Keratinocyte (primary cell): ENCODE measurements at regions not wholly inside any gene's neighbourhood (a gene's known extent, or its start where the extent isn't known, plus 50 kb on each side); places are given as distances from the start of the nearest gene placed in this dataset.

Experiments
- DNase-seq: peaks from one replicate; pipeline ENCODE4 v3.0.0-alpha.2; 2011; ENCODE audit warnings: low read depth, missing footprints, low spot score
- FAIRE-seq: peaks from 2 replicates; lab custom pipeline; 2011; peaks lifted over from hg19 to GRCh38; lab: Jason Lieb, UNC
- H2AFZ ChIP-seq: 2 replicates; pipeline ENCODE4 v1.6.0; 2012; ENCODE audit warnings: low read length, control low read depth, inconsistent platforms; ENCODE audit not compliant: control insufficient read depth
- H3K27ac ChIP-seq: 2 replicates; pipeline ENCODE4 v1.5.1; 2011; ENCODE audit warnings: low read length; ENCODE audit not compliant: control insufficient read depth, insufficient read depth
- H3K27me3 ChIP-seq: 3 replicates; pipeline ENCODE4 v1.6.0; 2011; ENCODE audit warnings: low read length; ENCODE audit not compliant: control insufficient read depth, insufficient read depth; ENCODE audit errors: extremely low read depth
- H3K36me3 ChIP-seq, 2 experiments: 2 replicates in 1 of 2; 3 replicates in 1 of 2; pipeline ENCODE4 v1.5.1; 2011; ENCODE audit warnings: low read length in 2 of 2, mild to moderate bottlenecking in 1 of 2; ENCODE audit not compliant: control insufficient read depth in 2 of 2, insufficient read depth in 2 of 2; ENCODE audit errors: extremely low read depth in 1 of 2
- H3K4me1 ChIP-seq: 3 replicates; pipeline ENCODE4 v1.5.1; 2011; ENCODE audit warnings: low read length; ENCODE audit not compliant: control insufficient read depth, insufficient read depth; ENCODE audit errors: extremely low read depth
- H3K4me2 ChIP-seq: 3 replicates; pipeline ENCODE4 v1.6.0; 2011; ENCODE audit warnings: low read depth, low read length; ENCODE audit not compliant: control insufficient read depth, insufficient read depth; ENCODE audit errors: extremely low read depth
- H3K4me3 ChIP-seq, 3 experiments: fragments of 200-600 bp in 1 of 3; sonication (generic) in 1 of 3; 2 replicates in 2 of 3; 3 replicates in 1 of 3; pipeline ENCODE4 v1.5.1; 2011 to 2016; ENCODE audit warnings: low read length in 3 of 3, mild to moderate bottlenecking in 3 of 3, control low read depth in 2 of 3, inconsistent platforms in 1 of 3, low read depth in 1 of 3, mixed read lengths in 1 of 3, mixed run types in 1 of 3, moderate library complexity in 1 of 3; ENCODE audit not compliant: control insufficient read depth in 2 of 3, insufficient read depth in 2 of 3; ENCODE audit errors: extremely low read depth in 1 of 3
- H3K79me2 ChIP-seq: 2 replicates; pipeline ENCODE4 v1.6.0; 2012; ENCODE audit warnings: low read length; ENCODE audit not compliant: control insufficient read depth, insufficient read depth
- H3K9ac ChIP-seq: 3 replicates; pipeline ENCODE4 v1.6.0; 2011; ENCODE audit warnings: low read length; ENCODE audit not compliant: control insufficient read depth, insufficient read depth; ENCODE audit errors: extremely low read depth
- H3K9me1 ChIP-seq: 3 replicates; pipeline ENCODE4 v1.6.0; 2011; ENCODE audit warnings: low read length; ENCODE audit not compliant: control insufficient read depth, insufficient read depth; ENCODE audit errors: extremely low read depth
- H3K9me3 ChIP-seq: 2 replicates; pipeline ENCODE4 v1.5.1; 2012; ENCODE audit warnings: low read depth, low read length; ENCODE audit not compliant: control insufficient read depth
- H4K20me1 ChIP-seq: 3 replicates; pipeline ENCODE4 v1.6.0; 2011; ENCODE audit warnings: low read length; ENCODE audit not compliant: control insufficient read depth, insufficient read depth; ENCODE audit errors: extremely low read depth
- EZH2 ChIP-seq: IDR thresholded peaks from one replicate; pipeline ENCODE4 v1.6.1; 2012; ENCODE audit warnings: inconsistent platforms, mild to moderate bottlenecking, low read length, moderate library complexity
- dilution Hi-C: fragments of 300-500 bp; cut with MboI; formaldehyde crosslinking; loops from one replicate; pipeline ENCODE4 v1.7.0; 2020; ENCODE audit warnings: low sequenced_read_pairs; ENCODE audit not compliant: extremely low pct_ligation_motif_present
- TF ChIP-seq, protein P1 (sequence below), 3 experiments: IDR thresholded peaks in 1 of 3; conservative IDR thresholded peaks in 1 of 3; optimal IDR thresholded peaks in 1 of 3; 2 replicates in 2 of 3; 3 replicates in 1 of 3; pipeline versions ENCODE3 to v1.5.1; 2011; ENCODE audit warnings: low read length in 3 of 3, mild to moderate bottlenecking in 3 of 3, moderate library complexity in 2 of 3, control low read depth in 1 of 3, inconsistent platforms in 1 of 3; ENCODE audit not compliant: insufficient read depth in 2 of 3; ENCODE audit errors: extremely low read depth in 1 of 3

GRCh38 chr10:14382022-14382421 is 51.3 kb upstream of the FRMD4A start:
- H3K4me2 ChIP-seq, result no peak overlapping the region
- TF ChIP-seq, protein P1, sequence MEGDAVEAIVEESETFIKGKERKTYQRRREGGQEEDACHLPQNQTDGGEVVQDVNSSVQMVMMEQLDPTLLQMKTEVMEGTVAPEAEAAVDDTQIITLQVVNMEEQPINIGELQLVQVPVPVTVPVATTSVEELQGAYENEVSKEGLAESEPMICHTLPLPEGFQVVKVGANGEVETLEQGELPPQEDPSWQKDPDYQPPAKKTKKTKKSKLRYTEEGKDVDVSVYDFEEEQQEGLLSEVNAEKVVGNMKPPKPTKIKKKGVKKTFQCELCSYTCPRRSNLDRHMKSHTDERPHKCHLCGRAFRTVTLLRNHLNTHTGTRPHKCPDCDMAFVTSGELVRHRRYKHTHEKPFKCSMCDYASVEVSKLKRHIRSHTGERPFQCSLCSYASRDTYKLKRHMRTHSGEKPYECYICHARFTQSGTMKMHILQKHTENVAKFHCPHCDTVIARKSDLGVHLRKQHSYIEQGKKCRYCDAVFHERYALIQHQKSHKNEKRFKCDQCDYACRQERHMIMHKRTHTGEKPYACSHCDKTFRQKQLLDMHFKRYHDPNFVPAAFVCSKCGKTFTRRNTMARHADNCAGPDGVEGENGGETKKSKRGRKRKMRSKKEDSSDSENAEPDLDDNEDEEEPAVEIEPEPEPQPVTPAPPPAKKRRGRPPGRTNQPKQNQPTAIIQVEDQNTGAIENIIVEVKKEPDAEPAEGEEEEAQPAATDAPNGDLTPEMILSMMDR (optimal IDR thresholded peaks at IDR 0.05 in 1 of 3, IDR thresholded peaks at IDR 0.05 in 1 of 3, conservative IDR thresholded peaks at IDR 0.05 in 1 of 3; ENCODE audit: extremely low read depth in 1 of 3, insufficient read depth in 2 of 3, low read length in 3 of 3), result no peak
- TF ChIP-seq EZH2, result no peak
- no peaks in the 10 kb centered on the region for H3K9me1 ChIP-seq
- H3K4me1 ChIP-seq, result peaks cover 14% of the 10 kb centered on the region
- no peaks in the 10 kb centered on the region for H3K9me3 ChIP-seq
- FAIRE-seq, result no peak
- no peak overlapping the region for H3K27ac ChIP-seq
- H3K27me3 ChIP-seq, result no peaks in the 10 kb centered on the region
- no peaks in the 10 kb centered on the region for H3K79me2 ChIP-seq
- H4K20me1 ChIP-seq, result no peaks in the 10 kb centered on the region
- dilution Hi-C loops, result no loop called here
- no peaks in the 10 kb centered on the region for H3K36me3 ChIP-seq
- no peak overlapping the region for H2AFZ ChIP-seq
- H3K4me3 ChIP-seq, result no peak overlapping the region
- no peak for DNase-seq
- no peak overlapping the region for H3K9ac ChIP-seq

GRCh38 chr10:14381475-14381874 is 50.8 kb upstream of the FRMD4A start:
- Histone ChIP-seq H3K27ac (no peak overlapping the region), H3K4me2 (no peak overlapping the region), H3K79me2 (no peaks in the 10 kb centered on the region), H2AFZ (no peak overlapping the region), H3K4me3 (no peak overlapping the region), H3K9ac (no peak overlapping the region), H3K27me3 (no peaks in the 10 kb centered on the region), H3K36me3 (no peaks in the 10 kb centered on the region), H3K9me1 (no peaks in the 10 kb centered on the region), H4K20me1 (no peaks in the 10 kb centered on the region), H3K9me3 (no peaks in the 10 kb centered on the region), H3K4me1 (peaks cover 14% of the 10 kb centered on the region)
- dilution Hi-C loops, result no loop called here
- FAIRE-seq, result no peak
- TF ChIP-seq EZH2, result no peak
- TF ChIP-seq, protein P1 (optimal IDR thresholded peaks at IDR 0.05 in 1 of 3, IDR thresholded peaks at IDR 0.05 in 1 of 3, conservative IDR thresholded peaks at IDR 0.05 in 1 of 3; ENCODE audit: extremely low read depth in 1 of 3, insufficient read depth in 2 of 3, low read length in 3 of 3), result no peak
- no peak for DNase-seq
